Upper lobe of left lung (tissue), 4 donors: ENCODE measurements at regions not wholly inside any gene's neighbourhood (a gene's known extent, or its start where the extent isn't known, plus 50 kb on each side); places are given as distances from the start of the nearest gene placed in this dataset.

Experiments used
- CTCF ChIP-seq, 6 experiments: fragments of 450-650 bp in 4 of 6; fragments of 200-600 bp in 2 of 6; sonication (generic) in 2 of 6; IDR thresholded peaks; one replicate each; pipeline ENCODE4 v1.5.1; 2016 to 2019; ENCODE audit warnings: antibody characterized with exemption in 6 of 6
- EP300 ChIP-seq, 4 donors: sonication (generic); formaldehyde crosslinking; IDR thresholded peaks; one replicate each; pipeline ENCODE4 v1.5.1; 2017; ENCODE audit warnings: antibody characterized with exemption in 4 of 4, control low read depth in 2 of 4
- POLR2A ChIP-seq, 4 donors: fragments of 450-650 bp; IDR thresholded peaks; one replicate each; pipeline ENCODE4 v1.5.1; 2016 to 2017; ENCODE audit warnings: antibody characterized with exemption in 4 of 4, mild to moderate bottlenecking in 2 of 4
- POLR2AphosphoS5 ChIP-seq, 2 donors: sonication (generic); formaldehyde crosslinking; IDR thresholded peaks; one replicate each; pipeline ENCODE4 v1.5.1; 2017; ENCODE audit warnings: antibody characterized with exemption in 2 of 2

- TF ChIP-seq POLR2AphosphoS5 (IDR thresholded peaks at IDR 0.05) (no peak), CTCF (IDR thresholded peaks at IDR 0.05) (no peak), POLR2A (IDR thresholded peaks at IDR 0.05) (no peak), EP300 (IDR thresholded peaks at IDR 0.05) (no peak)
Measured at GRCh38 chr13:47843005-47843404, 158.1 kb downstream of the SUCLA2 start.
